ENCODE measurements at regions not wholly inside any gene's neighbourhood (a gene's known extent, or its start where the extent isn't known, plus 50 kb on each side); places are given as distances from the start of the nearest gene placed in this dataset.

GRCh38 chr2:129769185-129769991 is 210.1 kb upstream of the RAB6C start:
- no peak for TF ChIP-seq CTCF (IDR thresholded peaks at IDR 0.05; ENCODE audit: insufficient read depth, low read length, missing control alignments)
- ChIA-PET POLR2A (no interaction called here), CTCF (no interaction called here)
- no peak overlapping the region for H3K4me3 ChIP-seq (ENCODE audit: low read depth, low read length)
- DNase-seq (ENCODE audit: low read depth, low spot score) = no peak

- no peak for DNase-seq (ENCODE audit: low read depth, low spot score)
- no peak overlapping the region for H3K4me3 ChIP-seq (ENCODE audit: low read depth, low read length)
- TF ChIP-seq CTCF (IDR thresholded peaks at IDR 0.05; ENCODE audit: insufficient read depth, low read length, missing control alignments) = no peak
- POLR2A ChIA-PET = no interaction called here
- CTCF ChIA-PET = no interaction called here
Observed at GRCh38 chr2:129771418-129772189, 207.9 kb upstream of the RAB6C start.

GRCh38 chr2:129772190-129772579 is 207.3 kb upstream of the RAB6C start:
- no peak overlapping the region for H3K4me3 ChIP-seq (ENCODE audit: low read depth, low read length)
- ChIA-PET CTCF (no interaction called here), POLR2A (no interaction called here)
- no peak for DNase-seq (ENCODE audit: low read depth, low spot score)
- no peak for TF ChIP-seq CTCF (IDR thresholded peaks at IDR 0.05; ENCODE audit: insufficient read depth, low read length, missing control alignments)

- DNase-seq (ENCODE audit: low read depth, low spot score) = no peak
- POLR2A ChIA-PET = no interaction called here
- H3K4me3 ChIP-seq (ENCODE audit: low read depth, low read length) = no peak overlapping the region
- TF ChIP-seq CTCF (IDR thresholded peaks at IDR 0.05; ENCODE audit: insufficient read depth, low read length, missing control alignments) = no peak
- CTCF ChIA-PET = no interaction called here
Observed at GRCh38 chr2:129775952-129776653, 203.4 kb upstream of the RAB6C start.

GRCh38 chr2:129777146-129777545 is 202.3 kb upstream of the RAB6C start:
- no peak overlapping the region for H3K4me3 ChIP-seq (ENCODE audit: low read depth, low read length)
- POLR2A ChIA-PET = no interaction called here
- CTCF ChIA-PET = no interaction called here
- no peak for DNase-seq (ENCODE audit: low read depth, low spot score)
- no peak for TF ChIP-seq CTCF (IDR thresholded peaks at IDR 0.05; ENCODE audit: insufficient read depth, low read length, missing control alignments)

Measured in AG04449 (cell line).